HG03342 (cell line): ENCODE measurements at regions not wholly inside any gene's neighbourhood (a gene's known extent, or its start where the extent isn't known, plus 50 kb on each side); places are given as distances from the start of the nearest gene placed in this dataset.

ENCODE experiments used
- ATAC-seq: cut with Tn5 transposase; IDR thresholded peaks from one replicate; pipeline ENCODE4 v1.9.1; 2021; ENCODE audit warnings: mild to moderate bottlenecking, moderate library complexity; ENCODE audit not compliant: unreplicated experiment

GRCh38 chr3:153311541-153311940, 149.5 kb downstream of the RAP2B start:
- ATAC-seq: no peak

GRCh38 chr3:153313302-153313965, 151.4 kb downstream of the RAP2B start:
- no peak for ATAC-seq

GRCh38 chr3:153314038-153314437, 152.0 kb downstream of the RAP2B start:
- no peak for ATAC-seq

- ATAC-seq: no peak
Measured at GRCh38 chr3:153315781-153316180, 153.8 kb downstream of the RAP2B start.

GRCh38 chr3:153319705-153320554, 157.9 kb downstream of the RAP2B start:
- no peak for ATAC-seq

GRCh38 chr3:153320585-153321128, 158.6 kb downstream of the RAP2B start:
- ATAC-seq: no peak

GRCh38 chr3:153328690-153329089, 166.7 kb downstream of the RAP2B start:
- ATAC-seq: no peak

GRCh38 chr3:153330901-153331300, 168.9 kb downstream of the RAP2B start:
- ATAC-seq: no peak

GRCh38 chr3:153331676-153332075, 169.7 kb downstream of the RAP2B start:
- ATAC-seq: no peak

- ATAC-seq: no peak
Measured at GRCh38 chr3:153334558-153334957, 172.5 kb downstream of the RAP2B start.

GRCh38 chr3:153337369-153337768, 175.3 kb downstream of the RAP2B start:
- ATAC-seq: no peak

- no peak for ATAC-seq
Measured at GRCh38 chr3:153338487-153338886, 176.5 kb downstream of the RAP2B start.

- ATAC-seq: no peak
Measured at GRCh38 chr3:153339065-153339464, 177.0 kb downstream of the RAP2B start.

GRCh38 chr3:153343988-153344782, 182.2 kb downstream of the RAP2B start:
- ATAC-seq: no peak

GRCh38 chr3:153348457-153349107, 186.6 kb downstream of the RAP2B start:
- ATAC-seq: no peak

GRCh38 chr3:153349108-153349499, 187.1 kb downstream of the RAP2B start:
- ATAC-seq: no peak

GRCh38 chr3:153350420-153350819, 188.4 kb downstream of the RAP2B start:
- ATAC-seq: no peak

GRCh38 chr3:153354641-153355040, 192.6 kb downstream of the RAP2B start:
- no peak for ATAC-seq

GRCh38 chr3:153355559-153355958, 193.5 kb downstream of the RAP2B start:
- ATAC-seq: no peak

- no peak for ATAC-seq
Measured at GRCh38 chr3:153356908-153357307, 194.9 kb downstream of the RAP2B start.

GRCh38 chr3:153357436-153357835, 195.4 kb downstream of the RAP2B start:
- ATAC-seq: no peak
